ENCODE measurements at regions not wholly inside any gene's neighbourhood (a gene's known extent, or its start where the extent isn't known, plus 50 kb on each side); places are given as distances from the start of the nearest gene placed in this dataset.

GRCh38 chr13:40180776-40181175, 485.7 kb downstream of the FOXO1 start:
- no peaks in the 10 kb centered on the region for H3K27me3 ChIP-seq (ENCODE audit: control insufficient read depth, low read length)
- no peaks in the 10 kb centered on the region for H3K79me2 ChIP-seq (ENCODE audit: control insufficient read depth, low read length)
- H3F3A ChIP-seq (ENCODE audit: control insufficient read depth, insufficient read depth): no peaks in the 10 kb centered on the region
- no peaks in the 10 kb centered on the region for H4K20me1 ChIP-seq (ENCODE audit: control insufficient read depth, insufficient read depth, low read depth, low read length)
- no peak overlapping the region for H3K4me3 ChIP-seq (ENCODE audit: low read length)
- TF ChIP-seq CTCF (IDR thresholded peaks at IDR 0.05; ENCODE audit: low read depth, low read length, poor library complexity, severe bottlenecking) (no peak), EZH2phosphoT487 (IDR thresholded peaks at IDR 0.05; ENCODE audit: borderline replicate concordance, low read length) (no peak)
- H3K36me3 ChIP-seq (ENCODE audit: control insufficient read depth, low read length): no peaks in the 10 kb centered on the region
- no peak overlapping the region for H3K27ac ChIP-seq (ENCODE audit: low read depth, low read length)
- H3K4me1 ChIP-seq (ENCODE audit: control insufficient read depth, low read length): peaks cover 28% of the 10 kb centered on the region
- H3K9me2 ChIP-seq (replicated peaks; ENCODE audit: control insufficient read depth, low read length): no peaks in the 10 kb centered on the region
- H3K4me2 ChIP-seq (ENCODE audit: low read length): no peak overlapping the region
- no peaks in the 10 kb centered on the region for H3K9me3 ChIP-seq (ENCODE audit: control insufficient read depth, insufficient read depth, low read length)

GRCh38 chr13:40181203-40181845, 485.1 kb downstream of the FOXO1 start:
- H3K4me2 ChIP-seq (ENCODE audit: low read length): no peak overlapping the region
- H3K9me2 ChIP-seq (replicated peaks; ENCODE audit: control insufficient read depth, low read length): no peaks in the 10 kb centered on the region
- no peaks in the 10 kb centered on the region for H3K9me3 ChIP-seq (ENCODE audit: control insufficient read depth, insufficient read depth, low read length)
- H3K36me3 ChIP-seq (ENCODE audit: control insufficient read depth, low read length): no peaks in the 10 kb centered on the region
- no peaks in the 10 kb centered on the region for H3K79me2 ChIP-seq (ENCODE audit: control insufficient read depth, low read length)
- H3K4me3 ChIP-seq (ENCODE audit: low read length): no peak overlapping the region
- H4K20me1 ChIP-seq (ENCODE audit: control insufficient read depth, insufficient read depth, low read depth, low read length): no peaks in the 10 kb centered on the region
- no peaks in the 10 kb centered on the region for H3F3A ChIP-seq (ENCODE audit: control insufficient read depth, insufficient read depth)
- H3K4me1 ChIP-seq (ENCODE audit: control insufficient read depth, low read length): peaks cover 28% of the 10 kb centered on the region
- TF ChIP-seq EZH2phosphoT487 (IDR thresholded peaks at IDR 0.05; ENCODE audit: borderline replicate concordance, low read length): no peak
- H3K27me3 ChIP-seq (ENCODE audit: control insufficient read depth, low read length): no peaks in the 10 kb centered on the region
- H3K27ac ChIP-seq (ENCODE audit: low read depth, low read length): no peak overlapping the region

- no peak overlapping the region for H3K4me3 ChIP-seq (ENCODE audit: low read length)
- TF ChIP-seq CTCF (IDR thresholded peaks at IDR 0.05; ENCODE audit: low read depth, low read length, poor library complexity, severe bottlenecking): no peak
- no peak for TF ChIP-seq EZH2phosphoT487 (IDR thresholded peaks at IDR 0.05; ENCODE audit: borderline replicate concordance, low read length)
- H3K9me3 ChIP-seq (ENCODE audit: control insufficient read depth, insufficient read depth, low read length): no peaks in the 10 kb centered on the region
- H3K4me2 ChIP-seq (ENCODE audit: low read length): no peak overlapping the region
- H3K27ac ChIP-seq (ENCODE audit: low read depth, low read length): no peak overlapping the region
- peaks cover 28% of the 10 kb centered on the region for H3K4me1 ChIP-seq (ENCODE audit: control insufficient read depth, low read length)
- H3K36me3 ChIP-seq (ENCODE audit: control insufficient read depth, low read length): no peaks in the 10 kb centered on the region
- no peaks in the 10 kb centered on the region for H3K79me2 ChIP-seq (ENCODE audit: control insufficient read depth, low read length)
- no peaks in the 10 kb centered on the region for H3K9me2 ChIP-seq (replicated peaks; ENCODE audit: control insufficient read depth, low read length)
- no peaks in the 10 kb centered on the region for H3F3A ChIP-seq (ENCODE audit: control insufficient read depth, insufficient read depth)
- H4K20me1 ChIP-seq (ENCODE audit: control insufficient read depth, insufficient read depth, low read depth, low read length): no peaks in the 10 kb centered on the region
- H3K27me3 ChIP-seq (ENCODE audit: control insufficient read depth, low read length): no peaks in the 10 kb centered on the region
Observed at GRCh38 chr13:40182591-40182990, 483.9 kb downstream of the FOXO1 start.

- H3K4me3 ChIP-seq (ENCODE audit: low read length): no peak overlapping the region
- peaks cover under 1% of the 10 kb centered on the region; the same call in 1 of the 2 replicates for H3F3A ChIP-seq (ENCODE audit: control insufficient read depth, insufficient read depth)
- peak overlapping the region; percentile 14 for H3K4me2 ChIP-seq (ENCODE audit: low read length)
- no peaks in the 10 kb centered on the region for H3K36me3 ChIP-seq (ENCODE audit: control insufficient read depth, low read length)
- H4K20me1 ChIP-seq (ENCODE audit: control insufficient read depth, insufficient read depth, low read depth, low read length): no peaks in the 10 kb centered on the region
- no peaks in the 10 kb centered on the region for H3K27me3 ChIP-seq (ENCODE audit: control insufficient read depth, low read length)
- H3K79me2 ChIP-seq (ENCODE audit: control insufficient read depth, low read length): no peaks in the 10 kb centered on the region
- peaks cover 34% of the 10 kb centered on the region for H3K4me1 ChIP-seq (ENCODE audit: control insufficient read depth, low read length)
- no peak for TF ChIP-seq EZH2phosphoT487 (IDR thresholded peaks at IDR 0.05; ENCODE audit: borderline replicate concordance, low read length)
- TF ChIP-seq CTCF (IDR thresholded peaks at IDR 0.05; ENCODE audit: low read depth, low read length, poor library complexity, severe bottlenecking): no peak
- no peak overlapping the region for H3K27ac ChIP-seq (ENCODE audit: low read depth, low read length)
- H3K9me3 ChIP-seq (ENCODE audit: control insufficient read depth, insufficient read depth, low read length): no peaks in the 10 kb centered on the region
- no peaks in the 10 kb centered on the region for H3K9me2 ChIP-seq (replicated peaks; ENCODE audit: control insufficient read depth, low read length)
Observed at GRCh38 chr13:40185414-40185813, 481.0 kb downstream of the FOXO1 start.
